Activated T-helper 2 cell treated with anti-CD3 and anti-CD28 coated beads, Interferon-gamma antibody, Interleukin-2, Interleukin-4, amounts not matched to agents 10 μg/mL and 5 μg/mL and 100 μg/mL, durations not matched to agents 14 hours and 24 hours and 36 hours (primary cell): ENCODE measurements at regions not wholly inside any gene's neighbourhood (a gene's known extent, or its start where the extent isn't known, plus 50 kb on each side); places are given as distances from the start of the nearest gene placed in this dataset.

Experiments
- DNase-seq: peaks from one replicate; pipeline ENCODE4 v3.0.0; 2021; ENCODE audit warnings: low spot score
- H3K27ac Mint-ChIP-seq: one replicate; pipeline ENCODE4 v1.8.0; 2021; ENCODE audit warnings: mixed read lengths
- H3K27me3 Mint-ChIP-seq: one replicate; pipeline ENCODE4 v1.8.0; 2021; ENCODE audit warnings: low read depth, mixed read lengths
- H3K36me3 Mint-ChIP-seq: one replicate; pipeline ENCODE4 v1.8.0; 2021; ENCODE audit warnings: low read depth, mixed read lengths
- H3K4me1 Mint-ChIP-seq: one replicate; pipeline ENCODE4 v1.8.0; 2021; ENCODE audit warnings: low read depth, mixed read lengths
- H3K4me3 Mint-ChIP-seq: one replicate; pipeline ENCODE4 v1.8.0; 2021; ENCODE audit warnings: low read depth, mild to moderate bottlenecking, moderate library complexity, mixed read lengths
- H3K9me3 Mint-ChIP-seq: one replicate; pipeline ENCODE4 v1.8.0; 2021; ENCODE audit warnings: mixed read lengths
- intact Hi-C: fragments of 100-400 bp; cut with micrococcal nuclease; formaldehyde crosslinking; loops from one replicate; pipeline ENCODE4 v1.15.1; 2023

DNA sequence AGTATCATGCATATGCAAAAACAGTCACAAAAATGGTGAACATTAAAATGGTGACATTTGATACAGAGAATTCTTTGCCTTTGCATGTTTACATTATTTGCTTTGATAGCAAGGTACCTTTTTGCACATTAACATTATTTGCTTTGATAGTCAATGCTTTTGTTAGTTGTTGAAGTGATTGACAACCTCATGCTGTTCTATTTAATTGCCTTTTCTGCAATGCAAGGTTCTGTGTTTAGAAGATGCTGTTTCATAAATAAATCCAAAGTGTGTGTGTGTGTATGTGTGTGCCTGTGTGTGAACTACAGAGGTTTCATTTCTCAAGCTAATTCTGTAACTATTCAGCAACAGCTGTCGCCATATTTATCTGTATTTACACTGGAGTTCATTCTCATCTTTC is 668.7 kb downstream of the NR2F1-AS1 start:
- H3K9me3 Mint-ChIP-seq: no peaks in the 10 kb centered on the region
- H3K4me3 Mint-ChIP-seq: no peak overlapping the region
- H3K27me3 Mint-ChIP-seq: no peaks in the 10 kb centered on the region
- H3K4me1 Mint-ChIP-seq: no peaks in the 10 kb centered on the region
- intact Hi-C loops: no loop called here
- no peak overlapping the region for H3K27ac Mint-ChIP-seq
- no peaks in the 10 kb centered on the region for H3K36me3 Mint-ChIP-seq
- no peak for DNase-seq

DNA sequence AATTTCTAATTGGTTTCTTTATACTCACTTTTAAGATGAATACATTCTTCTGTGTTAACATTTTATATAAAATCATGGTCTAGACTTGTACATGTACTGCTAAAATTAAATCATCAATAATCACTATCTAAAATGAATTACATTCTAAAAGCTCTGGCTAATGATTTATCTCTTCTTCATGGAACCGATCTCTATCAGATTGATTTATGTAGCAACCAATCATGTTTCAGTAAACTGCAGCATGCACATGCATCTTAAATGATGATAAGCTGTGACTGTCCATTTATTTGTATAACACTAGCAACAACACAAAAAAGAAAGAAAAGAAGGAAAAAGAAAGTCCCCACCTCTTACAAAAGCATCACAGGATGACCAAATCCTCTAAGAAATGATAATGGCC is 669.2 kb downstream of the NR2F1-AS1 start:
- no peaks in the 10 kb centered on the region for H3K4me1 Mint-ChIP-seq
- DNase-seq: no peak
- H3K9me3 Mint-ChIP-seq: no peaks in the 10 kb centered on the region
- H3K4me3 Mint-ChIP-seq: no peak overlapping the region
- no peaks in the 10 kb centered on the region for H3K36me3 Mint-ChIP-seq
- intact Hi-C loops: no loop called here
- H3K27me3 Mint-ChIP-seq: no peaks in the 10 kb centered on the region
- no peak overlapping the region for H3K27ac Mint-ChIP-seq

DNA sequence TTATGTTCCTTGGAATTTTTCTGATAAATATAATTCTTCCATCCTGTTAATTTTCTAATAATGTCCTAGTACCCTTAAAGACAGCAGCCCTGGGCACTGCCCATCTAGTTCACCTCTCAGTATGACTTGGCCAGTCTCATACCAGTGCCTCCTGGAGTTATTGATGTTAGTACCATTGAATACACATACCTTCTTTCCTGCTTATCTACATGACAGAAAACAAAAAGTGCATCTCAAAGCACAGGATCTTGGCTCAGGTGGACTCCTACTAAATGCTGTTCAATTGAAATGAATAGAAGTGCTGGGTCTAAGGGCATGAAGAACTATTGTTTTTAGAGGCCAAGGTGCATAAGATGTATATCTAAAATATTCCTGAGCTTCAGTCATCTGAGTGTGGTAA is 669.7 kb downstream of the NR2F1-AS1 start:
- H3K27me3 Mint-ChIP-seq: no peaks in the 10 kb centered on the region
- H3K4me1 Mint-ChIP-seq: no peaks in the 10 kb centered on the region
- no peak for DNase-seq
- H3K4me3 Mint-ChIP-seq: no peak overlapping the region
- H3K9me3 Mint-ChIP-seq: no peaks in the 10 kb centered on the region
- H3K36me3 Mint-ChIP-seq: no peaks in the 10 kb centered on the region
- H3K27ac Mint-ChIP-seq: no peak overlapping the region
- intact Hi-C loops: no loop called here

DNA sequence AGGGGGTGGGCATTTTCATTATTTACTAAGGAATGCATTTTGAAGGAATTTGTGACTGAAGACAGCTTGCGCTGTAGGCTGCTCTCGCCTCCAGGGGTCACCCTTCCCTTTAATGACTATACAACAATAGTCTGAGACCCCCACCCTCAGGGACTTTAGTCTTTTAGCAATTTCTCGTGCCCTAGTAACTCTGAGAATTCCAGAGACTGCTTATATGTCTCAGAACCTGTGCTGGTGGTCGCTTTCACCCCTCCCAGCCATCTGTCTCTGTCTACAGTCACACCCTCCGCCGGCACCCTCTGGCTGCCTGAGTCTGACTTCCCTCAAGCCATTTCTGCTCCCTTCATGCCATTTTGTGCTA is 671.4 kb downstream of the NR2F1-AS1 start:
- Mint-ChIP-seq H3K27ac (no peak overlapping the region), H3K36me3 (no peaks in the 10 kb centered on the region), H3K27me3 (no peaks in the 10 kb centered on the region), H3K4me3 (no peak overlapping the region), H3K9me3 (no peaks in the 10 kb centered on the region), H3K4me1 (no peaks in the 10 kb centered on the region)
- intact Hi-C loops: no loop called here
- no peak for DNase-seq

DNA sequence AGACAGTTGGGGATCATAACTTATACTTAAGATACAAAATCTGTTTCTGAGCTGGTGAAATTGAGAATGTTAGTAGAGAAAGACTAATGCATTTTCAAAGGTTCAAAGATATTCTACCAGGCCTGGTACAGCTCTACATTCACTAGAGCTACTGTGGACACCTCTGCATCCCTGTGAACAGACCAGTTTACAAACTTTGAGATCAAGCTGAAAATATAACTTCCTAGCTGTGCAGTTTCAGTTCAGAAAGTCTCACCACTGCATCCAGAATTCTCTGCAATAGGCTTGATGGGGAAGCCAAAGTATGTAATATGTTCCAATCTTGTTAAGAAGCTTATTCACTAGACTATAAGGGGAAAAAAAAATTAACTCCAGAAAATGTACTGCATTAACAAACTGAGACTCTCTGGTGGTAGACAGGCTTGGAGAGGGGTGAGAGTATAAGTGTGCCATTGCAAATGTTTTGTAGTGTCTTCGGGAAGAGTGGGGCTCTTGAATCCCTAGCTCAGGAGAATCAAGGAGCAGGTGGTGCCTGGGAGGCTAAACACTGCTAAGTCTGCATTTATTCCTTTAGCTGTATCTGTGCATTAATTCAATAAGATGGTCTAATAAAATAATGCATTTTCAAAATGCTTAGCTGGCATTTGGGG is 671.9 kb downstream of the NR2F1-AS1 start:
- H3K27me3 Mint-ChIP-seq: no peaks in the 10 kb centered on the region
- no peaks in the 10 kb centered on the region for H3K36me3 Mint-ChIP-seq
- intact Hi-C loops: no loop called here
- no peak for DNase-seq
- H3K27ac Mint-ChIP-seq: no peak overlapping the region
- no peaks in the 10 kb centered on the region for H3K4me1 Mint-ChIP-seq
- H3K4me3 Mint-ChIP-seq: no peak overlapping the region
- H3K9me3 Mint-ChIP-seq: no peaks in the 10 kb centered on the region

DNA sequence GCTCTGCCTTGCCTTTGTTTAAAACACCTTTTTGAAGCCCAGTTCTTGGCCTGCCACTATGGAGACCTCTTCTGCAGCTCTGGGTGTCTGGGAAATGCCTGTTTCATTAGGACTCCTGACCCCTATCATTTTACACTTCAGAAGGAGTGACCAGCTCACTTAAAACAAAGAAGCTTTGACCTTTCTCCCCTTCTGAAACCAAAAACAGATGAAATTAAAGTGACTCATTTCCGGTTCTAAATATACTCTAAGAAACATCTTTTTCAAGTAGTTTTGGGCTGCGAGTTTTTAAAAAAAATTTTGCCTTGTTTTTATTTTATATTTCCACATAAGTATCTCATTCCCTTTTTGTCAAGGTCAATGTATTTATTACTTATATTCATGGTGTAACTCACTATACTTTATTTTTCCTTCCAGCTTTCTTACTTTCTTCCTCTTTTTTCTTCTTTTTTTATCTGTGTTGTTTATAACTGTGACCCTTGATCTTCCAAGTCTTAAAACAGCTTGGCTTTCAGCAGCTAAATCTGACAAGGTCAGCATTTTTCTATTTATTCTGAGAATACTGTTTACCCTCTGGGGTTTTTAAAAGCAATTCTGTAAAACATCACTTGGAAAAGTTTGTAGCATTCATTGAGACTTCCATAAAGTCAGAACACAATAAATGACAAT is 672.9 kb downstream of the NR2F1-AS1 start:
- no peaks in the 10 kb centered on the region for H3K4me1 Mint-ChIP-seq
- intact Hi-C loops: no loop called here
- no peak for DNase-seq
- no peaks in the 10 kb centered on the region for H3K36me3 Mint-ChIP-seq
- no peak overlapping the region for H3K27ac Mint-ChIP-seq
- no peaks in the 10 kb centered on the region for H3K9me3 Mint-ChIP-seq
- no peaks in the 10 kb centered on the region for H3K27me3 Mint-ChIP-seq
- no peak overlapping the region for H3K4me3 Mint-ChIP-seq

DNA sequence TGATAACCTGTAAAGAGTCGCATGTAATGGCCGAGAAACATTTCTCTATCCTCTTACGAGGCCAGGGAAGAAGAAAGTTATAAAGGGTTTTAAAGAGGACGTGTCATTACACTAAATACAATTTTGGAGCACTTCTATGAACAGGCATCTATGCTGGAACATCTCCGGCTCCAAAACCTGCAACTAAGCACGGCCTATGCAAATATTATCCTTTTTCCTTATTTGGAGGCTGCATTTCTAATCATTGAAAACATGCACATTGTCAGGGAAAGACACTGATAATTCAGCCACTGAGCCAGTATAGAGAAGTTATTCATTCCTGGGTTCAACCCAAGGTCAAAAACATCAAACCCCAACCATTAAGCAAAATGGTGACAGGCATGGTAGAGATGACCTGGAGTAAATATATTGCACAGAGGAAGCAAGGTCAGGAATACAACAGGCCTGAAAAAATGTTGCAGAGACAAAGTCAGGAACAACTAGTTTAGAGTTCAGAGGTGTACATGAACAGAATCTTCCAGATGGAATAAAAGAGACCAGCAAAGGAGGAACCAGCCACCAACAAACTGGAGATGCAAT is 674.1 kb downstream of the NR2F1-AS1 start:
- intact Hi-C loops: no loop called here
- no peaks in the 10 kb centered on the region for H3K36me3 Mint-ChIP-seq
- H3K9me3 Mint-ChIP-seq: no peaks in the 10 kb centered on the region
- no peak overlapping the region for H3K4me3 Mint-ChIP-seq
- H3K4me1 Mint-ChIP-seq: no peaks in the 10 kb centered on the region
- no peaks in the 10 kb centered on the region for H3K27me3 Mint-ChIP-seq
- H3K27ac Mint-ChIP-seq: no peak overlapping the region
- no peak for DNase-seq

DNA sequence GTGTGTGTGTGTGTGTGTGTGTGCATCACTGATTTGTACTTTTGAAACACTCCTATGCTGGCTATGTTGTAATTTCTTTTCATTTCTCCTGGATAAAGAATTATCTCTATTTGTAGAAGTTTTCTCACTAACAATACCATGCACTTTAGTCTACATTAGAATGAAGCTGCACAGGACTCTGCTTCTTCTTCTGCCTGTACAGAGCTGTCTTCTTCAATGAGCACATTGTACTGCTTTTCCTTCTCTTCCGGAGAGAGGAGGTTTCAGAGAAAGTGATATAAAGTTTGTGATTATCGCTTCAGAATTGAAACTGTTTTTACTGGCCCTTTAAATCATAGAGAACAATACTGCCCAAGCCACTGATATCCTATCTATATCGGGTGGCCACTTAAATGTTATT is 677.0 kb downstream of the NR2F1-AS1 start:
- DNase-seq: no peak
- intact Hi-C loops: no loop called here
- no peak overlapping the region for H3K4me3 Mint-ChIP-seq
- H3K27me3 Mint-ChIP-seq: no peaks in the 10 kb centered on the region
- no peaks in the 10 kb centered on the region for H3K4me1 Mint-ChIP-seq
- H3K27ac Mint-ChIP-seq: no peak overlapping the region
- H3K36me3 Mint-ChIP-seq: no peaks in the 10 kb centered on the region
- H3K9me3 Mint-ChIP-seq: no peaks in the 10 kb centered on the region

DNA sequence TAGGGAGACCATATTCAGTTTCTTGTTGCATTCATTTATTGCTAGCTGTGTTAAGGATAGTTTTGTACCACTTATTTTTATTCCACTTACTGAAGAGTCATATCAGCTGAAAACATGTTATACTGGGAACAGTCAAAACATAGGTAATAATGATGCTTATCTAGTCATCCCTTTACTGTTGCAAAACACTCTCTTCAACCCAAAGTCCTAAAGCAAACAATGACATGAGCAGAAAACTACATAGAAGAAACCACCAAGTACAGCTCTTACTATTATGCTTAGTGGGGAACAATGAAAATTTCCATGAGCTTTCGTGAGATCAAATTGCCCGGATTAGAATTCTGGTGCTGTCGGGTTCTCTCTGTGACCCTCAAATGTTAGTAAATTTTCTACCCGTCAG is 681.4 kb downstream of the NR2F1-AS1 start:
- Mint-ChIP-seq H3K4me3 (no peak overlapping the region), H3K27me3 (no peaks in the 10 kb centered on the region), H3K27ac (no peak overlapping the region), H3K9me3 (no peaks in the 10 kb centered on the region), H3K36me3 (no peaks in the 10 kb centered on the region), H3K4me1 (no peaks in the 10 kb centered on the region)
- intact Hi-C loops: no loop called here
- DNase-seq: no peak

DNA sequence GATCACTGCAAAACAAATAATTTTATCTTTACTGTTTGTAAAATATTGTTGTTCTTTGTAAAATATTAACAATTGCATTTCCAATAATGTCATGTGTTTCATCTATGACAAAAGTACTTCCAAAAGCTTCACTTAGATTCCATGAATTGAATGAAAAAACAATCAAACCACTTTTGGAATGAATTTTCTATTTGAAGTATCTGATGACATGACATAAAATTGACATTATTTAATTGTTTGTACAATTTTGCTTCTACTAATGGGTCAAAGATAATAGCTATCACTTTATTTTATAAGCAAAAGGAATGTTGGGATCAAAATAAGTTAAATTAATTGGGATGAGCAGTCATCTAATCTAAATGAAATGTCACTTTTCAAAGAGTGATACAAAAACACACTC is 684.3 kb downstream of the NR2F1-AS1 start:
- Mint-ChIP-seq H3K27ac (no peak overlapping the region), H3K9me3 (no peaks in the 10 kb centered on the region), H3K4me1 (no peaks in the 10 kb centered on the region), H3K4me3 (no peak overlapping the region), H3K27me3 (no peaks in the 10 kb centered on the region), H3K36me3 (no peaks in the 10 kb centered on the region)
- intact Hi-C loops: no loop called here
- DNase-seq: no peak

DNA sequence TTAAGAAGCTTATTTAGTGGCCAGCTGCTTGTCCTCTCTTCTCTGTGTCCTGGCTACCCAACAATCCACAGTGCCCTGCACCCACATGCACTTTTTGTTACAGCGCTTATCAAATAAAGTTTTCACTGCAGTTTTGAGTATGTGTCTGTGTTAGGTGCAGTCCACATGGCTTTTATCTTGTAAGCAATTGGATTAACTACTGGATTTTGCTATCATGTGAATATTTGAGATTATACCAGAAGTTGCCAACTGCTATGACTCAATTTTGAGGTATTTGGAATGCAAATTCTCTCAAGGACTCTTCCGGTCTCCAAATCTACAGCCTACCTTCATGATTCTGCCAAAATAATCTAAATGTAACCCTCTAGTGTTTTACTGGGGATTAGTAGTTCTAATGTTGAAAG is 690.2 kb downstream of the NR2F1-AS1 start:
- Mint-ChIP-seq H3K4me3 (no peak overlapping the region), H3K4me1 (no peaks in the 10 kb centered on the region), H3K36me3 (no peaks in the 10 kb centered on the region), H3K27me3 (no peaks in the 10 kb centered on the region), H3K27ac (no peak overlapping the region), H3K9me3 (no peaks in the 10 kb centered on the region)
- no peak for DNase-seq
- intact Hi-C loops: no loop called here

DNA sequence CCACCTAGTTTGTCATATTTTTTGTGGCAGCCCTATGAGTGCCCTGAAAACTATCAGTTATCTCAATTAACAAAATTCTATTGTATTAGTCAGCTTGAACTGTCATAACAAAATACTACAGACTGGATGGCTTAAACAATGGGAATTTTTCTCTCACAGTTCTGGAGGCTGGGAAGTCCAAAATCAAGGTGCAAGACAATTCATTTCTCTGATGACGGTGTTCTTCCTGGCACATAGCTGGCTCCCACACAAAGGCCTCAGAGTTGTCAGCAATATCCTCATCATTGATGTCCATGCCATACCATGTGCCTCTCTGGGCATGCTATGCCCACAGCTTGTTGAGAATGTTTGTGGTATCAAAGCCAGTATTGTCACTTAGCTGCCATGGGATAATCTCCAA is 691.9 kb downstream of the NR2F1-AS1 start:
- Mint-ChIP-seq H3K27me3 (no peaks in the 10 kb centered on the region), H3K9me3 (no peaks in the 10 kb centered on the region), H3K27ac (no peak overlapping the region), H3K4me3 (no peak overlapping the region), H3K36me3 (no peaks in the 10 kb centered on the region), H3K4me1 (no peaks in the 10 kb centered on the region)
- intact Hi-C loops: no loop called here
- no peak for DNase-seq

DNA sequence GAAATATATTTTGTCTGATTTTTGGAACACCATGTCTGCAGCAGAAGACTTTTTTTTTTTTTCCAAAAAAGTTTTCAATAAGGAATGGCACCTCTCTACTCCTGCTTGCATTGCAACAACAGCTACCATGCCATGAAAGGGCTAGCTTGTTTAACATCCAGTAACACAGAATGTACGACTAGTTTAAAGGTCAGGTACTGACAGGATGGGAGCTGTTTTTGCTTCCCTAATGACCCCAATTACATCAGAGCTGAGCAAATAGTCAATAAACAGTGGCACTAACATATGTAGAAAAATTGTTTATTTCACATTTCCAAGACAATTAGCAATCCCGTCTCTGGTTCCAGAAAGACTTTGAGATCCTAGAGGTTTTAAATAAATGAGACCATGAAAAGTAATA is 693.8 kb downstream of the NR2F1-AS1 start:
- intact Hi-C loops: no loop called here
- H3K27me3 Mint-ChIP-seq: no peaks in the 10 kb centered on the region
- no peak overlapping the region for H3K4me3 Mint-ChIP-seq
- no peaks in the 10 kb centered on the region for H3K4me1 Mint-ChIP-seq
- H3K27ac Mint-ChIP-seq: no peak overlapping the region
- DNase-seq: no peak
- H3K36me3 Mint-ChIP-seq: no peaks in the 10 kb centered on the region
- H3K9me3 Mint-ChIP-seq: no peaks in the 10 kb centered on the region
